ENCODE measurements at regions not wholly inside any gene's neighbourhood (a gene's known extent, or its start where the extent isn't known, plus 50 kb on each side); places are given as distances from the start of the nearest gene placed in this dataset.

DNA sequence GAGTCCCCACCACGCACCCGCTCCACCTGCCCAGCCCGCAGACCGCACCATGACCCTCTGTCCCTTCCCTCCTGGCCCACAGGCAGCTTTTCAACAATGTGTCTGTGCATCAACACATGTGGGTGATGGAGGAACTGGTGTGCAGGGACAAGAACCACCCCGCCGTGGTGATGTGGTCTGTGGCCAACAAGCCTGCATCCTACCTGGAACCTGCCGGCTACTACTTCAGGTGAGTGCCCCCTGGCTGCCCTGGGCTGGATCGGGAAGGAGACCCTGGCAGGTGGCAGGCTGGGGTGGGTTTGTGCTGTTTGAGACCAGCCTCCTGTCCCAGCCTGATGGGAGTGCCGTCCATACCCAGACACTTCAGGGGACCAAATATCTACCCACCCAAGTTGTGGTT is 69.6 kb downstream of the ZNF727 start (continued):
- TF ChIP-seq TCFL5 (CRISPR knock-in tag; conservative IDR thresholded peaks at IDR 0.05) (no peak), ELF2 (CRISPR knock-in tag; IDR thresholded peaks at IDR 0.05) (no peak)
- TF ChIP-seq, protein P1, sequence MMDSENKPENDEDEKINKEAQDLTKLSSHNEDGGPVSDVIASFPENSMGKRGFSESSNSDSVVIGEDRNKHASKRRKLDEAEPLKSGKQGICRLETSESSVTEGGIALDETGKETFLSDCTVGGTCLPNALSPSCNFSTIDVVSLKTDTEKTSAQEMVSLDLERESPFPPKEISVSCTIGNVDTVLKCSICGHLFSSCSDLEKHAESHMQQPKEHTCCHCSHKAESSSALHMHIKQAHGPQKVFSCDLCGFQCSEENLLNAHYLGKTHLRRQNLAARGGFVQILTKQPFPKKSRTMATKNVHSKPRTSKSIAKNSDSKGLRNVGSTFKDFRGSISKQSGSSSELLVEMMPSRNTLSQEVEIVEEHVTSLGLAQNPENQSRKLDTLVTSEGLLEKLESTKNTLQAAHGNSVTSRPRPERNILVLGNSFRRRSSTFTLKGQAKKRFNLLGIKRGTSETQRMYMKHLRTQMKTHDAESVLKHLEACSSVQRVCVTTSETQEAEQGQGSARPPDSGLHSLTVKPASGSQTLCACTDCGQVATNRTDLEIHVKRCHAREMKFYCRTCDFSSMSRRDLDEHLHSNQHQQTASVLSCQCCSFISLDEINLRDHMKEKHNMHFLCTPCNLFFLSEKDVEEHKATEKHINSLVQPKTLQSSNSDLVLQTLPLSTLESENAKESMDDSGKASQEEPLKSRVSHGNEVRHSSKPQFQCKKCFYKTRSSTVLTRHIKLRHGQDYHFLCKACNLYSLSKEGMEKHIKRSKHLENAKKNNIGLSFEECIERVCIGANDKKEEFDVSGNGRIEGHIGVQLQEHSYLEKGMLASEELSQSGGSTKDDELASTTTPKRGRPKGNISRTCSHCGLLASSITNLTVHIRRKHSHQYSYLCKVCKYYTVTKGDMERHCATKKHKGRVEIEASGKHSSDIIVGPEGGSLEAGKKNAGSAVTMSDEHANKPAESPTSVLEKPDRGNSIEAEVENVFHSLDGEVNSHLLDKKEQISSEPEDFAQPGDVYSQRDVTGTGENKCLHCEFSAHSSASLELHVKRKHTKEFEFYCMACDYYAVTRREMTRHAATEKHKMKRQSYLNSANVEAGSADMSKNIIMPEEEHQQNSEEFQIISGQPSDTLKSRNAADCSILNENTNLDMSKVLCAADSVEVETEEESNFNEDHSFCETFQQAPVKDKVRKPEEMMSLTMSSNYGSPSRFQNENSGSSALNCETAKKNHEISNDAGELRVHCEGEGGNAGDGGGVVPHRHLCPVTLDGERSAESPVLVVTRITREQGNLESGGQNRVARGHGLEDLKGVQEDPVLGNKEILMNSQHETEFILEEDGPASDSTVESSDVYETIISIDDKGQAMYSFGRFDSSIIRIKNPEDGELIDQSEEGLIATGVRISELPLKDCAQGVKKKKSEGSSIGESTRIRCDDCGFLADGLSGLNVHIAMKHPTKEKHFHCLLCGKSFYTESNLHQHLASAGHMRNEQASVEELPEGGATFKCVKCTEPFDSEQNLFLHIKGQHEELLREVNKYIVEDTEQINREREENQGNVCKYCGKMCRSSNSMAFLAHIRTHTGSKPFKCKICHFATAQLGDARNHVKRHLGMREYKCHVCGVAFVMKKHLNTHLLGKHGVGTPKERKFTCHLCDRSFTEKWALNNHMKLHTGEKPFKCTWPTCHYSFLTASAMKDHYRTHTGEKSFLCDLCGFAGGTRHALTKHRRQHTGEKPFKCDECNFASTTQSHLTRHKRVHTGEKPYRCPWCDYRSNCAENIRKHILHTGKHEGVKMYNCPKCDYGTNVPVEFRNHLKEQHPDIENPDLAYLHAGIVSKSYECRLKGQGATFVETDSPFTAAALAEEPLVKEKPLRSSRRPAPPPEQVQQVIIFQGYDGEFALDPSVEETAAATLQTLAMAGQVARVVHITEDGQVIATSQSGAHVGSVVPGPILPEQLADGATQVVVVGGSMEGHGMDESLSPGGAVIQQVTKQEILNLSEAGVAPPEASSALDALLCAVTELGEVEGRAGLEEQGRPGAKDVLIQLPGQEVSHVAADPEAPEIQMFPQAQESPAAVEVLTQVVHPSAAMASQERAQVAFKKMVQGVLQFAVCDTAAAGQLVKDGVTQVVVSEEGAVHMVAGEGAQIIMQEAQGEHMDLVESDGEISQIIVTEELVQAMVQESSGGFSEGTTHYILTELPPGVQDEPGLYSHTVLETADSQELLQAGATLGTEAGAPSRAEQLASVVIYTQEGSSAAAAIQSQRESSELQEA (IDR thresholded peaks at IDR 0.05; ENCODE audit: low read depth), result no peak
- TF ChIP-seq, protein P2, sequence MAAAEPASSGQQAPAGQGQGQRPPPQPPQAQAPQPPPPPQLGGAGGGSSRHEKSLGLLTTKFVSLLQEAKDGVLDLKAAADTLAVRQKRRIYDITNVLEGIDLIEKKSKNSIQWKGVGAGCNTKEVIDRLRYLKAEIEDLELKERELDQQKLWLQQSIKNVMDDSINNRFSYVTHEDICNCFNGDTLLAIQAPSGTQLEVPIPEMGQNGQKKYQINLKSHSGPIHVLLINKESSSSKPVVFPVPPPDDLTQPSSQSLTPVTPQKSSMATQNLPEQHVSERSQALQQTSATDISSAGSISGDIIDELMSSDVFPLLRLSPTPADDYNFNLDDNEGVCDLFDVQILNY (CRISPR knock-in tag; IDR thresholded peaks at IDR 0.05), result no peak
